Neural progenitor cell (in vitro differentiated cells): ENCODE measurements at regions not wholly inside any gene's neighbourhood (a gene's known extent, or its start where the extent isn't known, plus 50 kb on each side); places are given as distances from the start of the nearest gene placed in this dataset.
"Not testable (repeated sequence)": the region's sequence is repeated elsewhere in the genome, so short reads cannot be mapped to it uniquely, and the experiment has no call there.

Experiments
- DNase-seq: peaks from one replicate; pipeline ENCODE4 v3.0.0-alpha.2; 2016; ENCODE audit warnings: low spot score
- H2AFZ ChIP-seq: fragments of 200-600 bp; sonication (generic); replicated peaks from 2 replicates; pipeline ENCODE4 v1.6.1; 2016; ENCODE audit warnings: antibody characterized with exemption
- H3F3A ChIP-seq: fragments of 200-600 bp; sonication (generic); 2 replicates; pipeline ENCODE4 v1.6.1; 2016; ENCODE audit warnings: antibody characterized with exemption, low read depth
- H3K27ac ChIP-seq: fragments of 200-600 bp; sonication (generic); 2 replicates; pipeline ENCODE4 v1.5.1; 2016; ENCODE audit warnings: mild to moderate bottlenecking
- H3K27me3 ChIP-seq: fragments of 200-600 bp; sonication (generic); 2 replicates; pipeline ENCODE4 v1.6.1; 2016; ENCODE audit warnings: mild to moderate bottlenecking, moderate library complexity
- H3K36me3 ChIP-seq: fragments of 200-600 bp; sonication (generic); 2 replicates; pipeline ENCODE4 v1.5.1; 2016
- H3K4me1 ChIP-seq: fragments of 200-600 bp; sonication (generic); 2 replicates; pipeline ENCODE4 v1.6.1; 2016; ENCODE audit warnings: mixed run types
- H3K4me2 ChIP-seq: fragments of 200-600 bp; sonication (generic); 2 replicates; pipeline ENCODE4 v1.6.1; 2016
- H3K4me3 ChIP-seq: fragments of 200-600 bp; sonication (generic); 2 replicates; pipeline ENCODE4 v1.5.1; 2016
- H3K79me2 ChIP-seq: fragments of 200-600 bp; sonication (generic); 2 replicates; pipeline ENCODE4 v1.6.1; 2016; ENCODE audit warnings: low read depth
- H3K9ac ChIP-seq: fragments of 200-600 bp; sonication (generic); 2 replicates; pipeline ENCODE4 v1.6.1; 2016
- H3K9me3 ChIP-seq: fragments of 200-600 bp; sonication (generic); 2 replicates; pipeline ENCODE4 v1.5.1; 2016; ENCODE audit warnings: low read depth
- H4K20me1 ChIP-seq: fragments of 200-600 bp; sonication (generic); 2 replicates; pipeline ENCODE4 v1.6.1; 2016; ENCODE audit warnings: low read depth
- H3K27ac Mint-ChIP-seq: 3 replicates; pipeline ENCODE4 v1.8.0; 2021; ENCODE audit warnings: mixed read lengths
- H3K27me3 Mint-ChIP-seq: 2 replicates; pipeline ENCODE4 v1.8.0; 2022; ENCODE audit warnings: low read depth, mild to moderate bottlenecking, inconsistent platforms, moderate library complexity, mixed read lengths; ENCODE audit not compliant: insufficient read depth
- H3K36me3 Mint-ChIP-seq: 3 replicates; pipeline ENCODE4 v1.8.0; 2021; ENCODE audit warnings: mixed read lengths
- H3K4me1 Mint-ChIP-seq: 3 replicates; pipeline ENCODE4 v1.8.0; 2021; ENCODE audit warnings: mixed read lengths
- H3K4me3 Mint-ChIP-seq: 3 replicates; pipeline ENCODE4 v1.8.0; 2021; ENCODE audit warnings: mild to moderate bottlenecking, moderate library complexity, mixed read lengths
- H3K9me3 Mint-ChIP-seq: 3 replicates; pipeline ENCODE4 v1.8.0; 2020; ENCODE audit warnings: mixed read lengths
- CTCF ChIP-seq: fragments of 200-600 bp; sonication (generic); IDR thresholded peaks from 2 replicates; pipeline ENCODE4 v1.5.1; 2017; ENCODE audit warnings: antibody characterized with exemption, mild to moderate bottlenecking
- EZH2 ChIP-seq: fragments of 200-600 bp; sonication (generic); IDR thresholded peaks from 2 replicates; pipeline ENCODE4 v1.6.1; 2017; ENCODE audit warnings: antibody characterized with exemption, mild to moderate bottlenecking, moderate library complexity
- EZH2phosphoT487 ChIP-seq: fragments of 200-600 bp; sonication (generic); IDR thresholded peaks from 2 replicates; pipeline ENCODE4 v1.6.1; 2017; ENCODE audit warnings: antibody characterized with exemption

- H3K27me3 Mint-ChIP-seq: peaks cover 10% of the 10 kb centered on the region
- no peaks in the 10 kb centered on the region for H3K36me3 Mint-ChIP-seq
- H2AFZ ChIP-seq: no peak overlapping the region
- no peak overlapping the region for H3K4me3 Mint-ChIP-seq
- H3K27ac Mint-ChIP-seq: no peak overlapping the region
- peaks cover 4% of the 10 kb centered on the region for H3K9me3 Mint-ChIP-seq
- no peak for DNase-seq
- no peaks in the 10 kb centered on the region for H3F3A ChIP-seq
- no peak overlapping the region for H3K4me3 ChIP-seq
- TF ChIP-seq EZH2 (no peak), CTCF (no peak), EZH2phosphoT487 (no peak)
- H3K4me1 ChIP-seq: no peaks in the 10 kb centered on the region
- H3K79me2 ChIP-seq: no peaks in the 10 kb centered on the region
- peaks cover 14% of the 10 kb centered on the region for H3K4me1 Mint-ChIP-seq
- no peak overlapping the region for H3K27ac ChIP-seq
- H3K9ac ChIP-seq: no peak overlapping the region
- H3K27me3 ChIP-seq: peaks cover 37% of the 10 kb centered on the region
- H3K36me3 ChIP-seq: no peaks in the 10 kb centered on the region
- H3K9me3 ChIP-seq: no peaks in the 10 kb centered on the region
- no peaks in the 10 kb centered on the region for H4K20me1 ChIP-seq
- no peak overlapping the region for H3K4me2 ChIP-seq
Measured at GRCh38 chr7:32206488-32206887, 136.3 kb upstream of the PDE1C start.

- not testable (repeated sequence) for H3K27me3 Mint-ChIP-seq, H3K27ac ChIP-seq, H3K36me3 ChIP-seq, H3K4me1 ChIP-seq, H3K9me3 Mint-ChIP-seq, H3K9ac ChIP-seq, H3K4me3 ChIP-seq, H3K4me2 ChIP-seq, H3K36me3 Mint-ChIP-seq, H4K20me1 ChIP-seq, H3K4me3 Mint-ChIP-seq, H3K79me2 ChIP-seq, H3K27ac Mint-ChIP-seq, H2AFZ ChIP-seq, DNase-seq, H3F3A ChIP-seq, H3K9me3 ChIP-seq
- H3K4me1 Mint-ChIP-seq: peaks cover 14% of the 10 kb centered on the region
- peaks cover 37% of the 10 kb centered on the region for H3K27me3 ChIP-seq
Measured at GRCh38 chr7:32205298-32205824, 135.2 kb upstream of the PDE1C start.

GRCh38 chr7:32204361-32205018 lies 134.3 kb upstream of the PDE1C start:
- Histone ChIP-seq H3K9ac (no peak overlapping the region), H3K27me3 (peaks cover 30% of the 10 kb centered on the region), H3F3A (no peaks in the 10 kb centered on the region), H4K20me1 (no peaks in the 10 kb centered on the region), H3K27ac (no peak overlapping the region), H3K4me1 (no peaks in the 10 kb centered on the region), H3K4me2 (no peak overlapping the region), H3K36me3 (no peaks in the 10 kb centered on the region), H3K79me2 (no peaks in the 10 kb centered on the region), H2AFZ (no peak overlapping the region), H3K9me3 (no peaks in the 10 kb centered on the region), H3K4me3 (no peak overlapping the region)
- Mint-ChIP-seq H3K36me3 (no peaks in the 10 kb centered on the region), H3K27ac (no peak overlapping the region), H3K4me3 (no peak overlapping the region), H3K9me3 (peaks cover 4% of the 10 kb centered on the region), H3K27me3 (peaks cover 10% of the 10 kb centered on the region), H3K4me1 (peaks cover 14% of the 10 kb centered on the region)
- peak; percentile 89 for DNase-seq
- TF ChIP-seq CTCF (peak; percentile 82), EZH2 (no peak), EZH2phosphoT487 (no peak)

- Histone ChIP-seq H4K20me1 (no peaks in the 10 kb centered on the region), H3F3A (no peaks in the 10 kb centered on the region), H3K27ac (no peak overlapping the region), H3K4me2 (no peak overlapping the region), H3K4me1 (no peaks in the 10 kb centered on the region), H3K9me3 (no peaks in the 10 kb centered on the region), H3K79me2 (no peaks in the 10 kb centered on the region), H3K9ac (no peak overlapping the region), H2AFZ (no peak overlapping the region), H3K4me3 (no peak overlapping the region), H3K27me3 (peaks cover 6% of the 10 kb centered on the region), H3K36me3 (no peaks in the 10 kb centered on the region)
- Mint-ChIP-seq H3K9me3 (no peaks in the 10 kb centered on the region), H3K36me3 (no peaks in the 10 kb centered on the region), H3K27me3 (peaks cover 7% of the 10 kb centered on the region), H3K4me1 (peaks cover 14% of the 10 kb centered on the region), H3K4me3 (no peak overlapping the region), H3K27ac (no peak overlapping the region)
- no peak for DNase-seq
- TF ChIP-seq CTCF: no peak
- no peak for TF ChIP-seq EZH2
- TF ChIP-seq EZH2phosphoT487: no peak
Measured at GRCh38 chr7:32200646-32201045, 130.4 kb upstream of the PDE1C start.
